Smooth muscle cell (in vitro differentiated cells): ENCODE measurements at regions not wholly inside any gene's neighbourhood (a gene's known extent, or its start where the extent isn't known, plus 50 kb on each side); places are given as distances from the start of the nearest gene placed in this dataset.

ENCODE experiments used
- DNase-seq: peaks from one replicate; lab custom pipeline; 2025; ENCODE audit not compliant: unreplicated experiment; lab: John Stamatoyannopoulos, UW
- H2AFZ ChIP-seq: fragments of 200-600 bp; sonication (generic); 2 replicates; pipeline ENCODE4 v1.6.0; 2016; ENCODE audit warnings: antibody characterized with exemption, low read depth, mild to moderate bottlenecking
- H3F3A ChIP-seq: fragments of 200-600 bp; sonication (generic); 2 replicates; pipeline ENCODE4 v1.6.0; 2017; ENCODE audit warnings: antibody characterized with exemption, low read depth
- H3K27ac ChIP-seq: fragments of 200-600 bp; sonication (generic); 2 replicates; pipeline ENCODE4 v1.5.1; 2016; ENCODE audit warnings: low read depth, mild to moderate bottlenecking
- H3K27me3 ChIP-seq: fragments of 200-600 bp; sonication (generic); 2 replicates; pipeline ENCODE4 v1.6.1; 2016; ENCODE audit warnings: low read depth, mild to moderate bottlenecking
- H3K36me3 ChIP-seq: fragments of 200-600 bp; sonication (generic); 2 replicates; pipeline ENCODE4 v1.5.1; 2016; ENCODE audit warnings: low read depth
- H3K4me1 ChIP-seq: fragments of 200-600 bp; sonication (generic); 2 replicates; pipeline ENCODE4 v1.5.1; 2016; ENCODE audit warnings: low read depth
- H3K4me2 ChIP-seq: fragments of 200-600 bp; sonication (generic); 2 replicates; pipeline ENCODE4 v1.6.0; 2016; ENCODE audit warnings: mild to moderate bottlenecking
- H3K4me3 ChIP-seq: fragments of 200-600 bp; sonication (generic); 2 replicates; pipeline ENCODE4 v1.5.1; 2016; ENCODE audit warnings: mild to moderate bottlenecking
- H3K79me2 ChIP-seq: fragments of 200-600 bp; sonication (generic); 2 replicates; pipeline ENCODE4 v1.6.0; 2016; ENCODE audit warnings: low read depth, mild to moderate bottlenecking
- H3K9ac ChIP-seq: fragments of 200-600 bp; sonication (generic); 2 replicates; pipeline ENCODE4 v1.6.0; 2016; ENCODE audit warnings: low read depth
- H3K9me3 ChIP-seq: fragments of 200-600 bp; sonication (generic); replicated peaks from 2 replicates; pipeline ENCODE4 v1.5.1; 2016; ENCODE audit warnings: low read depth
- H4K20me1 ChIP-seq: fragments of 200-600 bp; sonication (generic); 2 replicates; pipeline ENCODE4 v1.6.0; 2016; ENCODE audit warnings: low read depth
- CTCF ChIP-seq: fragments of 200-600 bp; sonication (generic); IDR thresholded peaks from 2 replicates; pipeline ENCODE4 v1.5.1; 2017; ENCODE audit warnings: borderline replicate concordance, mild to moderate bottlenecking, antibody characterized with exemption; ENCODE audit not compliant: insufficient read depth, poor library complexity, severe bottlenecking
- WGBS: methylation state at CpG from one replicate; pipeline ENCODE4 v1.1.7; 2016; ENCODE audit warnings: low lambda C conversion rate; 5-methylcytosine and 5-hydroxymethylcytosine counted together

DNA sequence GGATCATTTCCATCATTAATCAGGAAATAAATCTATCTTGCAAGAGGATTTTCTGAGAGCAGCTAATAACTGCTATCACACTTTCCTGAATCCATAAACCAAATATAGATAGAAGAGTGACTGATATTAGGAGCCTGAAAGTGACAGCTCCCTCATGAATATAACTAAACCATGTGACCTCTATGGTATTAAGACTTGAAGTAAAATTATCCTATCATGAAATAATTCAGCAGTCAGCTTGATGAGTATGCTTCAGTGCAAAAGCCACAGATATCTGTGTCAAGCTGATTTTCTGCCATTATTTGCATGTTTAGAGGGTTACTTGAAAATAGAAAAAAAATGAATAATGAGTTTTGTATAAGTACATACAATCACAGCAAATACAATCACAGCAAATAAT lies 80.1 kb upstream of the PPP1R3A start:
- no peak overlapping the region for H3K27ac ChIP-seq
- H3K9ac ChIP-seq: no peak overlapping the region
- no peak overlapping the region for H3K4me2 ChIP-seq
- H3K79me2 ChIP-seq: no peaks in the 10 kb centered on the region
- no peak for DNase-seq
- no peaks in the 10 kb centered on the region for H3K27me3 ChIP-seq
- H3K4me1 ChIP-seq: no peaks in the 10 kb centered on the region
- no peaks in the 10 kb centered on the region for H3K36me3 ChIP-seq
- TF ChIP-seq CTCF: no peak
- H3F3A ChIP-seq: no peaks in the 10 kb centered on the region
- no peaks in the 10 kb centered on the region for H4K20me1 ChIP-seq
- no peaks in the 10 kb centered on the region for H3K9me3 ChIP-seq
- H3K4me3 ChIP-seq: no peak overlapping the region
- H2AFZ ChIP-seq: no peak overlapping the region

DNA sequence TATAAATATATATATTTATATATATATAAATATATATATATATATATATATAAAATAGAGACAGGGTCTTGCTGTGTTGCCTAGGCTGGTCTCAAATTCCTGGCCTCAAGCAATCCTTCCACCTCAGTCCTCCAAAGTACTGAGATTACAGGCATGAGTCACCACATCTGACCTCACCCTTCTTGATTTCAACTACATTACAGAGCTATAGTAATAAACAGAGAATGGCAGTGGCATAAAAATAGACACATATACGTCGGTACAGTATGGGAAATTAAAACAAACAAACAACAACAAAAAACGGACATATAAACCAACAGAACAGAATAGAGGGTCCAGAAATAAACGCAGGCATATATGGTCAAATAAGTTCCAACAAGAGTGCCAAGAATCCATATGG lies 77.6 kb upstream of the PPP1R3A start:
- Histone ChIP-seq H3K4me2 (no peak overlapping the region), H3K4me1 (no peaks in the 10 kb centered on the region), H3K27me3 (no peaks in the 10 kb centered on the region), H3K4me3 (no peak overlapping the region), H3K79me2 (no peaks in the 10 kb centered on the region), H2AFZ (no peak overlapping the region), H3K27ac (no peak overlapping the region), H3K36me3 (no peaks in the 10 kb centered on the region), H3K9me3 (no peaks in the 10 kb centered on the region), H3K9ac (no peak overlapping the region), H3F3A (no peaks in the 10 kb centered on the region), H4K20me1 (no peaks in the 10 kb centered on the region)
- no peak for DNase-seq
- 79% methylated on average over 4 of the region's 4 CpGs for WGBS
- TF ChIP-seq CTCF: no peak

GRCh38 chr7:113986216-113986615 lies 67.4 kb upstream of the PPP1R3A start:
- H3K9ac ChIP-seq: no peak overlapping the region
- no peak overlapping the region for H3K27ac ChIP-seq
- DNase-seq: no peak
- H3K79me2 ChIP-seq: no peaks in the 10 kb centered on the region
- no peak overlapping the region for H2AFZ ChIP-seq
- no peak overlapping the region for H3K4me3 ChIP-seq
- H3K27me3 ChIP-seq: peaks cover 6% of the 10 kb centered on the region
- no peaks in the 10 kb centered on the region for H4K20me1 ChIP-seq
- 89% methylated on average over 2 of the region's 2 CpGs for WGBS
- H3K4me1 ChIP-seq: no peaks in the 10 kb centered on the region
- no peaks in the 10 kb centered on the region for H3K9me3 ChIP-seq
- no peak for TF ChIP-seq CTCF
- H3K36me3 ChIP-seq: no peaks in the 10 kb centered on the region
- no peaks in the 10 kb centered on the region for H3F3A ChIP-seq
- no peak overlapping the region for H3K4me2 ChIP-seq

DNA sequence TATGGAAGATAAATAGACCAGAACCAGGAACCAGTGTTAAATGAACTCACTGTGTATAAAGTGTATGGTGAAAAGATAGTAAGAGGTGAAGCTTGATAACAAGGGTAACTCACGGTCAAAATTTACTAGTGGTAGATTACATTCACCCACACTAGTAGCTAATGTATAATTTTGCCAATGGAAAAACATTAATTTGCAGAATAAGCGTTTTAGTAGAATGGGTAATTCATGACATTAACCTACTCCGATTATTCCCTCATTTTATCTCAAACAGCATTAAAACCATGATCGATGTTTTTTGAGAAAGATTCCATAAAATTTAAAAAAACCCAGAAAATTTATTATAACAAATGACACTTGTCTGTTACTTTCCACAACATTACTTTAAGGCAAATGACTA lies 57.7 kb upstream of the PPP1R3A start:
- DNase-seq: no peak
- Histone ChIP-seq H3K9ac (no peak overlapping the region), H3F3A (no peaks in the 10 kb centered on the region), H4K20me1 (no peaks in the 10 kb centered on the region), H3K9me3 (no peaks in the 10 kb centered on the region), H2AFZ (no peak overlapping the region), H3K27ac (no peak overlapping the region), H3K4me1 (no peaks in the 10 kb centered on the region), H3K36me3 (no peaks in the 10 kb centered on the region), H3K4me2 (no peak overlapping the region), H3K4me3 (no peak overlapping the region), H3K79me2 (no peaks in the 10 kb centered on the region), H3K27me3 (peaks cover 14% of the 10 kb centered on the region)
- no peak for TF ChIP-seq CTCF
- 90% methylated on average over 4 of the region's 4 CpGs for WGBS
